T-cell (primary cell): ENCODE measurements at regions not wholly inside any gene's neighbourhood (a gene's known extent, or its start where the extent isn't known, plus 50 kb on each side); places are given as distances from the start of the nearest gene placed in this dataset.

Experiments used
- ATAC-seq, 4 experiments: fragments of 200-7000 bp in 3 of 4; fragments of 150-1000 bp in 1 of 4; cut with Tn5 transposase; replicated peaks in 1 of 4; 1 replicate in 3 of 4; 2 replicates in 1 of 4; pipeline ENCODE4 v1.10.0; 2021; ENCODE audit warnings: moderate library complexity in 3 of 4, mild to moderate bottlenecking in 2 of 4, moderate number of reproducible peaks in 1 of 4
- CTCF ChIA-PET, 2 donors: fragments of 300-600 bp; sonication (Branson Sonifier 250); formaldehyde crosslinking; loops; one replicate each; lab custom pipeline; 2022; ENCODE audit warnings: antibody characterized with exemption in 2 of 2; lab: Charles Lee
- POLR2A ChIA-PET, 2 donors: fragments of 300-600 bp; sonication (Branson Sonifier 250); formaldehyde crosslinking; loops; one replicate each; lab custom pipeline; 2022; ENCODE audit warnings: antibody characterized with exemption in 2 of 2; lab: Charles Lee
- DNase-seq, 35 experiments: peaks; one replicate each; pipeline versions ENCODE4 v3.0.0 to v3.0.0-alpha.2; 2013 to 2023
- H3K27ac ChIP-seq: one replicate; pipeline ENCODE4 v1.5.1; 2013; ENCODE audit warnings: low read length
- H3K27me3 ChIP-seq, 2 experiments: replicated peaks in 1 of 2; 1 replicate in 1 of 2; 2 replicates in 1 of 2; pipeline versions ENCODE4 v1.6.1 to v1.7.0; 2013; ENCODE audit warnings: low read length in 1 of 2, mixed read lengths in 1 of 2; ENCODE audit not compliant: control insufficient read depth in 2 of 2, insufficient read depth in 2 of 2; ENCODE audit errors: extremely low read depth in 1 of 2
- H3K36me3 ChIP-seq, 2 donors: 1 replicate in 1 of 2; 2 replicates in 1 of 2; pipeline versions ENCODE4 v1.6.1 to v1.7.0; 2013; ENCODE audit warnings: low read length in 1 of 2; ENCODE audit not compliant: control insufficient read depth in 2 of 2, insufficient read depth in 1 of 2; ENCODE audit errors: extremely low read depth in 1 of 2
- H3K4me1 ChIP-seq, 2 experiments: 1 replicate in 1 of 2; 2 replicates in 1 of 2; pipeline versions ENCODE4 v1.6.1 to v1.7.0; 2013; ENCODE audit warnings: low read length in 2 of 2, mixed read lengths in 1 of 2; ENCODE audit not compliant: insufficient read depth in 2 of 2, control insufficient read depth in 1 of 2; ENCODE audit errors: extremely low read depth in 1 of 2
- H3K4me3 ChIP-seq, 2 donors: 1 replicate in 1 of 2; 2 replicates in 1 of 2; pipeline versions ENCODE4 v1.5.1 to v1.7.0; 2013; ENCODE audit warnings: mild to moderate bottlenecking in 2 of 2, low read length in 1 of 2, moderate library complexity in 1 of 2; ENCODE audit not compliant: control insufficient read depth in 1 of 2; ENCODE audit errors: extremely low read depth in 1 of 2
- H3K9me3 ChIP-seq: 2 replicates; pipeline ENCODE4 v1.7.0; 2013
- H3K27ac Mint-ChIP-seq, 2 donors: one replicate each; pipeline ENCODE4 v1.8.0; 2020 to 2021; ENCODE audit warnings: mild to moderate bottlenecking in 2 of 2, mixed read lengths in 2 of 2
- H3K27me3 Mint-ChIP-seq, 2 donors: one replicate each; pipeline ENCODE4 v1.8.0; 2021 to 2022; ENCODE audit warnings: mixed read lengths in 2 of 2
- H3K36me3 Mint-ChIP-seq: one replicate; pipeline ENCODE4 v1.8.0; 2021; ENCODE audit warnings: mixed read lengths
- H3K4me1 Mint-ChIP-seq, 3 donors: one replicate each; pipeline ENCODE4 v1.8.0; 2020 to 2022; ENCODE audit warnings: mixed read lengths in 3 of 3, mild to moderate bottlenecking in 1 of 3
- H3K4me3 Mint-ChIP-seq, 3 donors: one replicate each; pipeline ENCODE4 v1.8.0; 2020 to 2022; ENCODE audit warnings: mild to moderate bottlenecking in 3 of 3, mixed read lengths in 3 of 3, moderate library complexity in 3 of 3
- H3K9me3 Mint-ChIP-seq, 3 donors: one replicate each; pipeline ENCODE4 v1.8.0; 2020 to 2022; ENCODE audit warnings: mixed read lengths in 3 of 3
- WGBS: methylation state at CpG from one replicate; pipeline ENCODE4 v1.1.5; 2013; ENCODE audit warnings: missing lambda C conversion rate; ENCODE audit not compliant: insufficient coverage; 5-methylcytosine and 5-hydroxymethylcytosine counted together

DNA sequence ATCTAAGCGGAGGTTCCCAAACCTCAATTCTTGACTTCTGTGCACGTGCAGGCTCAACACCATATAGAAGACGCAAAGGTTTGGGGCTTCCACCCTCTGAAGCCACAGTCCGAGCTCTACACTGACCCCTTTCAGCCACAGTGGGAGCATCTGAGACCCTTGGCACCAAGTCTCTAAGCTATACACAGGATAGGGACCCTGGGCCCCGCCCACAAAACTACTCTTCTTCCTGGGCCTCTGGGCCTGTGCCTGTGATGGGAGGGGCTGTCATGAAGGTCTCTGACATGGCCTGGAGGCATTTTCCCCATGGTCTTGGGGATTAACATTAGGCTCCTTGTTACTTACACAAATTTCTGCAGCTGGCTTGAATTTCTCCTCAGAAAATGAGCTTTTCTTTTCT lies 1374.1 kb upstream of the NXPH2 start:
- H3K36me3 ChIP-seq = no peaks in the 10 kb centered on the region
- DNase-seq (no peak), ATAC-seq (no peak)
- WGBS = 76% methylated on average over 4 of the region's 5 CpGs
- Mint-ChIP-seq H3K27me3 (no peaks in the 10 kb centered on the region), H3K4me1 (no peaks in the 10 kb centered on the region), H3K9me3 (peaks cover 15 to 19% (median 16%) of the 10 kb centered on the region in 3 donors), H3K4me3 (no peak overlapping the region), H3K36me3 (no peaks in the 10 kb centered on the region), H3K27ac (no peak overlapping the region)
- no peaks in the 10 kb centered on the region for H3K4me1 ChIP-seq
- ChIA-PET POLR2A (no interaction called here), CTCF (no interaction called here)
- H3K27ac ChIP-seq = no peak overlapping the region
- H3K4me3 ChIP-seq = no peak overlapping the region
- H3K9me3 ChIP-seq = no peaks in the 10 kb centered on the region
- H3K27me3 ChIP-seq = no peaks in the 10 kb centered on the region

DNA sequence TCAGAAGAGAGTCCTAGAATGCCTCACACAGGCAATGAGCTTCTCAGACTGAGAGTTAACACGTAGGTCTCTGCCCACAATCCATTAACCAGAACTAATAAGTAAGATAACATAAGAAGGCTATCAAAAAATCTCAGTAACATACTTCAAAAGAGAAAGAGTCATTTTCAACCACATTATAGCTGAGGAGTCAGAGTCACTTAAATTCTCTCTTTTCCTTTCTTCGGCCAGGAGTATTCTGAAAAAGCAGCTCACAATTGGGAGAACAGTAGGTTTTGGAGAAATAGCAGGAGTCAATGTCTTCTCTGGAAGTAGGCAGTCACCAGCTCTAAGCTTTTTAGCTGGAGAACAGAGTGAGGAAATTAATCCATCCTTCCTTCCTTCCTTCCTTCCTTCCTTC lies 1364.4 kb upstream of the NXPH2 start:
- no CpG with 5 or more reads among the region's 2 CpGs for WGBS
- H3K36me3 Mint-ChIP-seq = no peaks in the 10 kb centered on the region
- no peaks in the 10 kb centered on the region for H3K36me3 ChIP-seq
- H3K9me3 Mint-ChIP-seq = peaks cover 4 to 21% (median 14%) of the 10 kb centered on the region in 3 donors
- H3K4me1 ChIP-seq = no peaks in the 10 kb centered on the region
- H3K4me3 Mint-ChIP-seq = no peak overlapping the region
- H3K27me3 Mint-ChIP-seq = no peaks in the 10 kb centered on the region
- DNase-seq (no peak), ATAC-seq (no peak)
- no peaks in the 10 kb centered on the region for H3K9me3 ChIP-seq
- H3K27me3 ChIP-seq = no peaks in the 10 kb centered on the region
- no peak overlapping the region for H3K27ac ChIP-seq
- H3K4me3 ChIP-seq = no peak overlapping the region
- ChIA-PET CTCF (no interaction called here), POLR2A (no interaction called here)
- H3K27ac Mint-ChIP-seq = no peak overlapping the region
- no peaks in the 10 kb centered on the region for H3K4me1 Mint-ChIP-seq

DNA sequence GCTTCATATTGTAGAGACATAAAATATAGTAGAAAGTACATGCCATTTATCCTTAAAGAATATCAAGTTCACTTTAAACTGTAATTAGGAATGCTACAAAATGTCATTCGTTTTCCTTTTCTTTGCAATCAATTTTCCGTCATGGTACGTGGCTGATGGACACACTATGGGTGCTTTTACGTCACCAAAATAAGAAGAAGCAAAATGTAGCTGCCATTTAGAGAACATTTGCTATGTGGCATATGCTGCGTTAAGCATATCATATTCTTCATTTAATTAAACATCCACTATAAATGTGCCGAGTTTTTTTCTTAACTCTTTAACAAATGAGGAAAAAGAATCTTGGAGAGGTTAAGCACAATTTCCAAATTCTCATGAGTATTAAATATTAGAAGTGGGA lies 1358.5 kb upstream of the NXPH2 start:
- Histone ChIP-seq H3K4me3 (no peak overlapping the region), H3K9me3 (no peaks in the 10 kb centered on the region), H3K36me3 (no peaks in the 10 kb centered on the region), H3K27me3 (no peaks in the 10 kb centered on the region), H3K27ac (no peak overlapping the region), H3K4me1 (no peaks in the 10 kb centered on the region)
- no peaks in the 10 kb centered on the region for H3K36me3 Mint-ChIP-seq
- ChIA-PET POLR2A (no interaction called here), CTCF (no interaction called here)
- H3K4me3 Mint-ChIP-seq = no peak overlapping the region
- DNase-seq (no peak), ATAC-seq (no peak)
- no peak overlapping the region for H3K27ac Mint-ChIP-seq
- peaks cover 7 to 15% (median 12%) of the 10 kb centered on the region in 3 donors for H3K9me3 Mint-ChIP-seq
- WGBS = no CpG with 5 or more reads among the region's 6 CpGs
- no peaks in the 10 kb centered on the region for H3K27me3 Mint-ChIP-seq
- H3K4me1 Mint-ChIP-seq = no peaks in the 10 kb centered on the region

DNA sequence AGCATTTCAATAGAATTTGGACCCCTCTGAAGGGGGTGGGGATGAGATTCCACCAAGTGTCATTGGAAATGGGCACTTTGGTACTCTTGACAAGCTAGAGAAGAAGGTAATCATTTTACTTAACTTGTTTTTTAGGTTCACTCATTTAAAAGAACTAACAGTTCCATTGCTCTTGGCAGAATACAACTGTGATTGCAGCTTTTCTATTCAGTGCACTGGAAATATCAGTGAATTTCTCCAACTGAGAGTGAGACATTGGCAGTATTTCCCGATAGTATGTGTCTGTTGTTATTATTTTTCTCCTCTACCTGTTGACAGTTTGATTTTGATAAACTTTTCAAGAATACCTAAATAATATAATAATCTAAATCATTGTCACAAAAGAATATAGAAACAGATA lies 1356.7 kb upstream of the NXPH2 start:
- no peaks in the 10 kb centered on the region for H3K27me3 ChIP-seq
- no peaks in the 10 kb centered on the region for H3K9me3 ChIP-seq
- H3K36me3 Mint-ChIP-seq = no peaks in the 10 kb centered on the region
- no peaks in the 10 kb centered on the region for H3K4me1 ChIP-seq
- ChIA-PET POLR2A (no interaction called here), CTCF (no interaction called here)
- WGBS = no CpG with 5 or more reads among the region's 1 CpG
- H3K27ac Mint-ChIP-seq = no peak overlapping the region
- ATAC-seq = no peak
- H3K9me3 Mint-ChIP-seq = peaks cover 12 to 15% (median 15%) of the 10 kb centered on the region in 3 donors
- H3K36me3 ChIP-seq = no peaks in the 10 kb centered on the region
- no peak overlapping the region for H3K4me3 ChIP-seq
- no peak overlapping the region for H3K27ac ChIP-seq
- no peak for DNase-seq
- no peaks in the 10 kb centered on the region for H3K27me3 Mint-ChIP-seq
- H3K4me3 Mint-ChIP-seq = no peak overlapping the region
- H3K4me1 Mint-ChIP-seq = no peaks in the 10 kb centered on the region

DNA sequence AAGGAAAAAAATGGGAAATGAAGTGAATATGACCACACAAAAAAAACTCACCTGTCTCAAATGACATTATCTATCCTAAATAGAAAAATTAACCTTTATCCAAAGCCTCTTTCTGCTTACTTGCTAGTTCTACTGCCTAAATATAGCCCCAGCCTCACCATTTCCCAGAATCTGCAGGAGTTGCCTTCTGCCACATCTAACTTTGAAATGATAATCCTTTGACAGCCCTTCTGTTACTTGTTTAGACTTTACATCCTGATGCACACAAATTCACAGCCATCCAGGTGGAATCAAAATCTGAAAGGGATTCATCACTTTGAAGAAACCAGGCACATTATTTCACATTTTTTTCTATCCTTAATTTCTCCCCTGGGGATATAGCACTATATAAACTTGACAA lies 1356.2 kb upstream of the NXPH2 start:
- no peaks in the 10 kb centered on the region for H3K36me3 Mint-ChIP-seq
- H3K27me3 Mint-ChIP-seq = no peaks in the 10 kb centered on the region
- ATAC-seq (no peak), DNase-seq (no peak)
- H3K4me3 ChIP-seq = no peak overlapping the region
- H3K9me3 ChIP-seq = no peaks in the 10 kb centered on the region
- no peaks in the 10 kb centered on the region for H3K27me3 ChIP-seq
- POLR2A ChIA-PET = no interaction called here
- H3K27ac Mint-ChIP-seq = no peak overlapping the region
- H3K36me3 ChIP-seq = no peaks in the 10 kb centered on the region
- H3K27ac ChIP-seq = no peak overlapping the region
- CTCF ChIA-PET = no interaction called here
- no peak overlapping the region for H3K4me3 Mint-ChIP-seq
- no peaks in the 10 kb centered on the region for H3K4me1 ChIP-seq
- no peaks in the 10 kb centered on the region for H3K4me1 Mint-ChIP-seq
- peaks cover 12 to 15% (median 14%) of the 10 kb centered on the region in 3 donors for H3K9me3 Mint-ChIP-seq

DNA sequence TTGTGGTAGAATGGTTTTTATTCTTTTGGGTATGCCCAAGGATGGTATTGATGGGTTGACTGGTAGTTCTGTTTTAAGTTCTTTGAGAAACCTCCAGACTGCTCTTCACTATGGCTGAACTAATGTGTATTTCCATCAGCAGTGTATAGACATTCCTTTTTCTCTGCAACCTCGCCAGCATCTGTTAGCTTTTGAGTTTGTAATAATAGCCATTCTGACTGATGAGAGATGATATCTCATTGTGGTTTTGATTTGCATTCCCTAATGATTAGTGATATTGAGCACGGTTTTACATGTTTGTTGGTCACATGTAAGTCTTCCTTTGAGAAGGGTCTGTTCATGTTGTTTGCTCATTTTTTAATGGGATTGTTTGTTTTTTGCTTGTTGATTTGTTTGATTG lies 1348.7 kb upstream of the NXPH2 start:
- DNase-seq (no peak), ATAC-seq (no peak)
- no peaks in the 10 kb centered on the region for H3K36me3 Mint-ChIP-seq
- no peaks in the 10 kb centered on the region for H3K36me3 ChIP-seq
- H3K9me3 Mint-ChIP-seq = peaks cover 4 to 14% (median 10%) of the 10 kb centered on the region in 3 donors
- H3K4me3 ChIP-seq = no peak overlapping the region
- no peak overlapping the region for H3K4me3 Mint-ChIP-seq
- 83% methylated on average over 1 of the region's 2 CpGs for WGBS
- no peak overlapping the region for H3K27ac ChIP-seq
- no peaks in the 10 kb centered on the region for H3K9me3 ChIP-seq
- H3K4me1 ChIP-seq = no peaks in the 10 kb centered on the region
- no peak overlapping the region for H3K27ac Mint-ChIP-seq
- ChIA-PET POLR2A (no interaction called here), CTCF (no interaction called here)
- H3K27me3 ChIP-seq = no peaks in the 10 kb centered on the region
- H3K27me3 Mint-ChIP-seq = no peaks in the 10 kb centered on the region
- H3K4me1 Mint-ChIP-seq = no peaks in the 10 kb centered on the region

DNA sequence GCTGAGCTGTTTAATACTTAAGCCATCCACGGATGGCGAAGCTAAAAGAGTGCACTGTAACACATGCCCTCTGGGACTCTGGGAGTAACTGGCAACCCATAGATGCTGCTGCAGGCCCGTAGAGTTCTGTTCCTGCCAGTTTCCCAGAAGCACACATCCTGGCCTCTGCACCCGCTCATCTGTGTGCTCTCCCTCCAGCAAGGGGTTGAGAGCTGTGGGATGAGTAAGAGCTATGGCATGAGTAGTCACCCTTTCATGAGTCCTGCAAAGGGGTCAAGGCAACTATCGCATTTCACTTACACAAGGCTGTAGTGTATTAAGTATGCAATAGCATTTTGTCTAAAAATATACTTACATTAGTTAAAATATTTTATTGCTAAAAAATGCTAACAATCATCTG lies 1341.8 kb upstream of the NXPH2 start:
- no peaks in the 10 kb centered on the region for H3K4me1 Mint-ChIP-seq
- no peaks in the 10 kb centered on the region for H3K36me3 Mint-ChIP-seq
- no peaks in the 10 kb centered on the region for H3K4me1 ChIP-seq
- ChIA-PET POLR2A (no interaction called here), CTCF (no interaction called here)
- no peak for ATAC-seq
- no peaks in the 10 kb centered on the region for H3K9me3 ChIP-seq
- no peak overlapping the region for H3K4me3 Mint-ChIP-seq
- no peaks in the 10 kb centered on the region for H3K27me3 Mint-ChIP-seq
- no peak overlapping the region for H3K4me3 ChIP-seq
- H3K9me3 Mint-ChIP-seq = peaks cover 3 to 17% (median 10%) of the 10 kb centered on the region in 3 donors
- no peaks in the 10 kb centered on the region for H3K36me3 ChIP-seq
- 86% methylated on average over 3 of the region's 5 CpGs for WGBS
- no peak overlapping the region for H3K27ac Mint-ChIP-seq
- H3K27me3 ChIP-seq = no peaks in the 10 kb centered on the region
- no peak for DNase-seq
- no peak overlapping the region for H3K27ac ChIP-seq
